Hematopoietic multipotent progenitor cell (in vitro differentiated cells): ENCODE measurements at regions not wholly inside any gene's neighbourhood (a gene's known extent, or its start where the extent isn't known, plus 50 kb on each side); places are given as distances from the start of the nearest gene placed in this dataset. TPM values are rescaled to one million over a fixed set of nuclear protein-coding genes. Genes with fewer than 3 reads are reported as not detected.
"Not testable (repeated sequence)": the region's sequence is repeated elsewhere in the genome, so short reads cannot be mapped to it uniquely, and the experiment has no call there.

Experiments
- DNase-seq, 3 donors: peaks; one replicate each; pipeline ENCODE4 v3.0.0-alpha.2; 2011 to 2015; ENCODE audit warnings: low read depth in 2 of 3, low spot score in 2 of 3
- small RNA-seq: library from RNA; depleted of rRNA; stranded (forward); fragments of <200 nt; gene quantifications from one replicate; pipeline ENCODE3, GENCODE V24; 2012

DNA sequence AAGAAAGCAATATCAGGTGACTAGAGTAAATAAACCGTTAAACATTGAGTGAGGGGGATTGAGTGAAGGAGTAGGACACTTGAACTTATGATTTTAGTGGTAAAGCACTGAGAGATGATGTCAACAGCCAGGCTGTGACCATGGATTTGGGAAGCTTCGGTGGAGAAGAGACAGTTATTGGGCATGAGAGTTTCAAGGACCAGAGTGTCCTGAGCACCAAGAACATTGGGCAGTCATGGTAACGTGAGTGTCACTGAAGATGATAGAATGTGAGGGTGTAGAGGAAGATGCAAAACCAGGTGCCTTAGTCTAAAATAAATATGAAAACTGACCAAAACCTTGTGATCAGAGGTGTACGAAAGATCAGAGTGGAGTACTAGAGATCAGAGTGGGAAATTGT lies 248.1 kb downstream of the ASXL3 start:
- no peak for DNase-seq

DNA sequence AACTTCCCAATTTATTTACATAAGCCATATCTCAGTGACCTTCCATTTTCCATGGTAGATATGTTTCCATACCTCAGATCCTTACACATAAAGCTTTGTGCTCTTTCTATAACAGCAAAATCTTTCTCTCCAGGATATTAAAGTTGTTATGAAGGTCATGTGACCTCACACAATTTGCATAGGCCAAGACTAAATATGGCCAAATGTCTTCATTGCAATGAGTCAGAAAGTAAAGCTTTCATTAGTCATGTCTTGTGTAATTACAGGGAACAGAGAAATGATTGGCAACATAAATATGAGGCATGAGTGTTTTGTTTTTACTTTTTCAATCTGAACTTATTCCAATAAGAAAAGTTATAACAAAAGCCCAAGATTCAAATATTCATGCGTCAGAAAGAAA lies 243.5 kb downstream of the ASXL3 start:
- no peak for DNase-seq

DNA sequence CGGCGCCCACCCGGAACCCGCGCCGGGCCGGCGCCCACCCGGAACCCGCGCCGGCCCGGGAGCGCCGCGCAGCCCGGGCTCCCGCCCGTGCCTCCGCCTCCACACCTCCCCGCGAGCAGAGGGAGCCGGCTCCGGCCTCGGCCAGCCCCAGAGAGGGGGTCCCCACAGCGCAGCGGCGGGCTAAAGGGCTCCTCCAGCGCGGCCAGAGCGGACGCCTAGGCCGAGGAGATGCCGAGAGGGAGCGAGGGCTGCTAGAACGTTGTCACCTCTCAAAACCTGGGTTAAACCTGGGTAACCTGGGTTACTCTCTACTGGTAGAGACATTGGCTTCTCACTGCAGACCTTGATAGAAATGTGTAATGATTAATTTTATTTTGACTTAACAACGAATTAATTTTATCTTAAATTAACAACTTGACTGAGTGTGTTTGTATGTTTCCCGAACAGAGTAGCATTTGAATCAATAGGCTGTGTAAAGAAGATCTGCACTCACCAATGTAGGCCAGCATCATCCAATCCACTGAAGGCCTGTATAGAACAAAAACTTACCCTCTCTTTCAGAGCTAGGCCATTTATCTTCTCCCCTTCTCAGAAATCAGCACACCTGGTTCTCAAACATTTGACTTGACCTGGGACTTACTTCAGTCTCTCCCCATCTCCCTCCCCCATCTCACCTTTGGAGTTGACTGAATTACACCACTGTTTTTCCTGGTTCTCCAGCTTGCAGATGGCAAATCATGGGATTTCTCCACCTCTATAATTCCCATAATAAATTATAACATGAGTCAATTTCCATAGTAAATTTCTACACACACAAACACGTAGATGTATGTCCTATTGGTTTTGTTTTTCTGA lies 242.7 kb downstream of the ASXL3 start:
- no peak for DNase-seq

DNA sequence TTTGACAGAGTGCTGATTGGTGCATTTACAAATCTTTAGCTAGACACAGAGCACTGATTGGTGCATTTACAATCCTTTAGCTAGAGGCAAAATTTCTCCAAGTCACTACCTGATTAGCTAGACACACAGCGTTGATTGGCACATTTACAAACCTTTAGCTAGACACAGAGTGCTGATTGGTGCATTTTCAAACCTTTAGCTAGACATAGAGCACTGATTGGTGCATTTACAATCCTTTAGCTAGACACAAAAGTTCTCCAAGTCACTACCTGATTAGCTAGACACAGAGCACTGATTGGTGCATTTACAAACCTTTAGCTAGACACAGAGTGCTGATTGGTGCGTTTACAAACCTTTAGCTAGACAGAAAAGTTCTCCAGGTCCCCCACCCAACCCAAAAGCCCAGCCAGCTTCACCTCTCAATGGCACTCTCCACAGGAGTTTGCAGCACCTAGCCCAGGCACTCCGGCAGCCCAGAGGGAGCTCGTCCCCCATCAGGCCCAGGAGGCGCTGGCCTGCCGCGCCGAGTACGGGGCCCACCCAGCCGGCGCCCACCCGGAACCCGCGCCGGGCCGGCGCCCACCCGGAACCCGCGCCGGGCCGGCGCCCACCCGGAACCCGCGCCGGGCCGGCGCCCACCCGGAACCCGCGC lies 241.8 kb downstream of the ASXL3 start:
- DNase-seq, result not testable (repeated sequence)

DNA sequence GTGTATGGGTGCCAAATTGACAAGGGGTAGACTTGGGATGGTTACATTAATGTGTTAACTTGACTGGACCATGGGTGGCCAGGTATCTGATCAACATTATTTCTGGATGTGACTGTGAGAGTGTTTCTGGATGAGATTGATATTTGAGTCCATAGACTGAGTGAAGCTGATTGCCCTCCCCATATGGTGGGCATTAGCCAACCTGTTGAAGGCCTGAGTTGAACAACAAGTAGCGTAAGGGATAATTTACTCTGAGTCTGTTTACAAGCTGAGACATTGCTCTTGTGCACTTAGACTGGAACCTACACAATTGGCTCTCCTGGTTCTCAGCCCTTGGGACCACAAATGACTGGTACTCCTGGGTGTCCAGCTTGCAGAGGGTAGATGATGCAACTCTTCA lies 240.1 kb downstream of the ASXL3 start:
- no peak for DNase-seq

DNA sequence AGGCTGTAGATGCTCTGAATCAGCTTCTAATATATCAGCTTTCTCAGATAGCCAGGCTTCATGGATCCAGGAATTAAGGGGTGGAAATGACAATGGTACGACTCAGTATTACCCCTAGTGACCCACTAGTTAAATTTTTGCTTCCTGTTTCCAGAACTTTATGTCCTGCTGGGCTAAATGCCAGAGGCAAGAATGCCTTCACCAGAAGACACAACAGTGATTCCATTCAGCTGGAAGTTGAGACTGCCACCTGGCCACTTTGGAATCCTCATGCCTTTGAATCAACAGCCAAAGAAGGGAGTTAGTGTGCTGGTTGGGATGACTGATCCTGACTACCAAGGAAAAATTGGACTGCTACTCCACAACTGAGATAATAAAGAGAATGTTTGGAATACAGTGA lies 239.1 kb downstream of the ASXL3 start:
- DNase-seq, result no peak

DNA sequence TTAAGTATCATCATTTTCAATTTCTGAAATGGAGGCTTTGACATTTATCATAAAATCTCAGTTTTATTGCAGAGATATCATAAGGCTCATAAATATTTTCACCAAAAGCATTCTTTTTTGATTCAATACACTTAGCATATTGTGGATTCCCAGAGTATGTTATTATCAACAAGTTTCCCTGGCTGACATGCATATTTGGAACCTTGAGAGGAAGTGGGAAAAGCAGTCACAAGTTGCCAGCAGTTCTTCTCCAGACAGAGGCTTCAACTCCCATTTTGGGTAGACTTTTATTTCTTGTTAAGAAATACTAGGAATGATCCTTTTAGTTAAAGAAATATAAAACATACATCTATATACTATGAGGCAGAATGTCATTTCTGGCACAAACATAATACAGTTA lies 236.5 kb downstream of the ASXL3 start:
- no peak for DNase-seq

DNA sequence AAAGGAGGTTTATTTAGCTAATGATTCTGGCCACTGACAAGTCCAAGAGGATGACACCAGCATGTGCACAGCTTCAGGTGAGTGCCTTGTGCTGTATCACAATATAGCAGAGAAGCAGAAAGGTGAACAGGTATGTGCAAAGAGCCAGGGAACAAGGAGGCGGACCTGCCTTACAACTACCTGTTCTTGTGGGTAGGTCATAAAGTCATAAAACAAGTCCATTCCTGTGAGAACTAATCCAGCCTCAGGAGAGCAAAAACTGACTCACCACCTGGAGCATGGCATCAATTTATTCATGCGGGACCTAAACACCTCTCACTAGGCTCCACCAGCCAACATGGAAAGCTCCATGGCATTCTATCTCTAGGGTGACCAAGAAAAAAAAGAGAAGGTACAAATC lies 234.2 kb downstream of the ASXL3 start:
- no peak for DNase-seq

DNA sequence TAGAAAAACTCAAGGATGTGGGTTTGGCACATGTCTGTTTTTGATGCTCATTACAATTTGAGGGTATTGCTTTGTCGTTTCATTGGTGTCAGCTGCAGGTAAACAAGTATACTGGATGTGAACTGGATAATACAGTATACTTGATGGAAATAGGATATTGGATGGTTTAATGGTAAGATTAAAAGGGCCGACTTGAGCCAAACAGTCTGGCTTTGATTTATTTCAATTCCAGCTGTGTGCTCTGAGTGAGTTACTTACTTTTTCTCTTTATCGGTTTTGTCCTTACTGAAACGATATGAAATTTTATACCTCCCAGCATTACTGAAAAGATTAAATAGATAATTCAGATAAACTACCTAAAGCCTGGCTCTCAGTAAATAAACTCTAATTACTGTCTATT lies 227.6 kb downstream of the ASXL3 start:
- no peak for DNase-seq

DNA sequence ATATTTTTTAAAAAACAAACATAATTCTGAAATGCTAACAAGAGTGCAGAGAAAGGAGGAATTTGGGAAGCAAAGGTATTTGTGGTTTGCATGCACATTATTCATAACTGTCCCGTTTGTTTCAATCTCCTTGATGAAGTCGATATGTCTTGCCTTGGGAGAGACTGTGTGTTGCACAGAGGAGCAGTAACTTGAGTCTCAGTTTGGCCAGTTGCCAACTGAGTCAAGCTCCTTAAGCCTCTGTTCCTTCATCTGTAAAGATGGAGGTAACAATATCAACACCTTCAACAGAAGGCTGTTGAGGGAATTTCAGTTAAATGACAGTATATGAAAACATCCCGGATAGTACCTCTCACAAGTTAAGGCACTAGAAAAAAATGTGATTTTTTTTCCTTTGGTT lies 226.2 kb downstream of the ASXL3 start:
- DNase-seq, result no peak

DNA sequence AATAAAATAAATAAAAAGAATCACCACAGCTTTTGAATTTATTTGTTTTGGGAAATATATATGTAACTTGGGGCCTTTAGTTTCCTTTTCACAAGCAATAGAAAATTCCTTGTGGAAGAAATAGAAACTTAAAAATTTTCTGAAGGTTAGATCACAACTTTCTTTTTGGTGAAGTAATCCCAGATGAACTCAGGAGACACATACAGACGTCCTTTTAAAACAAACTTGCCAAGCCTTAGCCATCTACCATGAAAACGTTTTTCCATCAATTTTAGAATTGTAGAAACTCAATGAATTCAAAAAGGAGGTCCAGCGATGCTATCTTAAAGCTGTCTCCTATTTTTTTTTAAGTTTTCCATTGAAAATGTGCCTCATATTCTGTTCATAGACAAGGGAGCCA lies 225.6 kb downstream of the ASXL3 start:
- no peak for DNase-seq

DNA sequence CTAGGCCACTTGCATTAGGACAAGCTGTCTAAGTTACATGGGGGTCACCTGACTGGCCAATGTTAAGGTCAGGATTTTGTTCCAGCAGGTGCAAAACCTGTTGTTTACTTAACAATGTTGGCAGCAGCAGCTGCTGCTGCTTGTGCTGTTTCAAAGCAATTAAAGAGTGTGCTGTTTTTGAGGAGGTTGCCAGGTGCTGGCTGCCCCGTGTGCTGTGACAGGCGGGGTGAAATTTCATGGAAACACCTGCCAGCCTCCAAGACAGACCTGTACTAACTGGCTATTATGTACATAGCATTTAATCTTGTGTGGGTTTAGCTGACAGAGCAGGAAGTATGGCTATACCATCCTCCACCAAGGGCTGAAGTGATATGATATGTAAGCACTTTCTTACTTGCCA lies 224.9 kb downstream of the ASXL3 start:
- DNase-seq, result no peak

Small RNA genes in the stretch of these regions (small RNA-seq; reads per million reads assigned to genes)
- gene RF00019, result not detected
